ENCODE measurements at regions not wholly inside any gene's neighbourhood (a gene's known extent, or its start where the extent isn't known, plus 50 kb on each side); places are given as distances from the start of the nearest gene placed in this dataset.

DNA sequence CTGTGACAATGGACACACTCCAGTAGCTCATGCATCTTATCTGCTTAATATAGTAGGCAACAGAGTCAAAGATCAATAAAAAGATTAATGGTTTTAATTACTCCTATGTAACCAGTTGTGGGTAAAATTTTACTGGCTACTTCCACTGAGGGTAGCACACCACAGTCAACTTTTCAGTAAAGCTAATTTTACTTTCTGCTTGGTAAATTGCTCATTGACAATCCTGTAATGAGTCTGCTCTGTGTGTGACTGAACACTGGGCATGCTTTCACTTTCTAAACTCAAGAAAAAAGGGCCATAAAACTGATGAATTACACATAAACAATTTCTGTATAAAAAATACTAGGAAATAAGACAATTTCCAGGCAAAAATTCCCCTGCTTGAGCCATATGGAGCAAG is 838.3 kb downstream of the VGLL3 start:
- DNase-seq, result no peak

DNA sequence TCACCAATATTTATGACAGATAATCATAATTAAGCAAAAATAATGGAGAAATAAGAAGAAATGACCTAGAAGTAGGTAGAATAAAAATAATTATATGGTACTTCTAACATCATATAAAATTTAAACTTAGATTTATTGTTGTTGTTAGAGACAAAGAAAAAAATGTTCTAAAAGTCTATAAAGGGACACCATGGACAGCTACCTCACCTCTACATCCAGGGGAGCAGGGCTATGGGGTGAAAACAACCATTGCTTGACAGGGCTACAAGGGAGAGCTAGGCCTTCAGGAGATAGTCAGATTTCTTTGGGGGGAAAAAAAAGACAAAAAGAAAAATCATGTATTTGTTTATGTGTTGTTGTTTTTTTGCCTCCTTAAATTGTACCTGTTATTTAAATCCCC is 841.9 kb downstream of the VGLL3 start:
- no peak for DNase-seq

DNA sequence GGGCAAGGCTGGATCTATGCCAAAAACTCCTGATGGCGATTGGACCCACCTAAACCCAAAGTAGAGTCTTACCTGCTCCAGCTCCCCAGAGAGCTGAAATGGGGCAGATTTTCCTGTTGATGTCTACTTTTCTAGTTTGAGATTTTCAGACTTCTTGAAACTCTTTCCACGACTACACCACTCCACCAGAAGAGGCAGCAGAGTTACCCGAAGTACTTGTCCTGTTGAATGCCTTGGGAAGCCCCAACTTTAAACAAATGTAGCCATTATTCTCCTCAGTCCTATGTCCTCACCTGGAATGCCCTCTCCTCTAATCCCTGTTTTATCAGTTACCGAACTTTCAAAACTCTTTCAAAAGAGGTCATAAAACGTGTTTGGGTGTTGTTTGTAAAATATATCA is 843.8 kb downstream of the VGLL3 start:
- no peak for DNase-seq

DNA sequence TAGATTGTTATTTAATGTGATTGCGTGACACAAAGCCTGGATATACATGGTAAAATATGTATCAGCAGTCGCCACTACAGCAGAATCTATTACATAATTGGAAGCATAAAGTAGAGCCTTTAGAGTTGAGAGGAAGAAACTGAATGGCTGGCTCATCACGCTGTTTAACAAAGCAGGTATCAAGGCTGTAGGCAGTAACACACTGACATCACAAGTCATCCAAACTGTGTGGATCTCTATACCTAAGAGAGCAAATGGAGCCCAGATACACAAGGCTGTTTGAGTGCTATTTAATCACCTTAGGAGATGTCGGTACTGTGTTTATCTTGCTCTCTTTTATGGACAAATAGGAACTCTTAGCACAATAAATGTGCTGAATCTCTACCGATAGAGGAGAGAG is 864.4 kb downstream of the VGLL3 start:
- no peak for DNase-seq
